GM12878 (cell line): ENCODE measurements at regions not wholly inside any gene's neighbourhood (a gene's known extent, or its start where the extent isn't known, plus 50 kb on each side); places are given as distances from the start of the nearest gene placed in this dataset.

ENCODE experiments used
- ATF3 ChIP-seq: IDR thresholded peaks from 2 replicates; pipeline ENCODE4 v1.6.1; 2011; ENCODE audit warnings: low read depth, mild to moderate bottlenecking, low read length, moderate library complexity, borderline replicate concordance; ENCODE audit errors: extremely low read depth
- CEBPB ChIP-seq, 2 experiments: fragments of 150-350 bp in 1 of 2; IDR thresholded peaks; 2 replicates each; pipeline ENCODE4 v1.6.1; 2012 to 2014; ENCODE audit warnings: low read depth in 2 of 2, low read length in 2 of 2, borderline replicate concordance in 1 of 2, inconsistent platforms in 1 of 2
- CHD4 ChIP-seq: fragments of 200-600 bp; sonication (generic); IDR thresholded peaks from 2 replicates; pipeline ENCODE4 v1.6.1; 2016; ENCODE audit warnings: mild to moderate bottlenecking
- CTCF ChIP-seq, 3 experiments: IDR thresholded peaks in 2 of 3; conservative IDR thresholded peaks in 1 of 3; 2 replicates each; pipeline ENCODE4 v1.5.1; 2011; ENCODE audit warnings: low read depth in 3 of 3, low read length in 3 of 3, mild to moderate bottlenecking in 3 of 3, control low read depth in 2 of 3, moderate library complexity in 2 of 3, inconsistent platforms in 1 of 3, mixed read lengths in 1 of 3; ENCODE audit not compliant: control insufficient read depth in 2 of 3, insufficient read depth in 1 of 3; ENCODE audit errors: extremely low read depth in 1 of 3
- EP300 ChIP-seq, 2 experiments: fragments of 150-350 bp in 1 of 2; IDR thresholded peaks; 2 replicates each; pipeline ENCODE4 v1.6.1; 2011 to 2012; ENCODE audit warnings: low read depth in 2 of 2, low read length in 2 of 2, borderline replicate concordance in 1 of 2, improper control_type of control experiment in 1 of 2, inconsistent platforms in 1 of 2; ENCODE audit not compliant: control insufficient read depth in 1 of 2
- FOXM1 ChIP-seq: IDR thresholded peaks from 2 replicates; pipeline ENCODE4 v1.6.1; 2012; ENCODE audit warnings: low read depth, mild to moderate bottlenecking, inconsistent platforms, low read length, moderate library complexity
- PBX3 ChIP-seq: IDR thresholded peaks from 2 replicates; pipeline ENCODE4 v1.6.1; 2011; ENCODE audit warnings: mild to moderate bottlenecking, low read depth, low read length, moderate library complexity; ENCODE audit not compliant: insufficient replicate concordance
- RAD21 ChIP-seq: IDR thresholded peaks from 2 replicates; pipeline ENCODE4 v1.6.1; 2011; ENCODE audit warnings: mild to moderate bottlenecking, low read depth, low read length, moderate library complexity; ENCODE audit not compliant: insufficient read depth
- REST ChIP-seq: IDR thresholded peaks from 2 replicates; pipeline ENCODE4 v1.6.1; 2012; ENCODE audit warnings: mild to moderate bottlenecking, low read depth, low read length

- no peak for TF ChIP-seq REST
- TF ChIP-seq FOXM1, result no peak
- TF ChIP-seq PBX3, result no peak
- no peak for TF ChIP-seq CTCF (IDR thresholded peaks at IDR 0.05 in 2 of 3, conservative IDR thresholded peaks at IDR 0.05 in 1 of 3; ENCODE audit: control insufficient read depth in 2 of 3, extremely low read depth in 1 of 3, insufficient read depth in 1 of 3, low read depth in 3 of 3, low read length in 3 of 3)
- TF ChIP-seq CHD4, result no peak
- no peak for TF ChIP-seq ATF3
- TF ChIP-seq RAD21, result no peak
- no peak for TF ChIP-seq EP300 (IDR thresholded peaks at IDR 0.05; ENCODE audit: borderline replicate concordance in 1 of 2, control insufficient read depth in 1 of 2, low read depth in 2 of 2, low read length in 2 of 2)
- no peak for TF ChIP-seq CEBPB (IDR thresholded peaks at IDR 0.05; ENCODE audit: borderline replicate concordance in 1 of 2, low read depth in 2 of 2, low read length in 2 of 2)
Observed at GRCh38 chr5:18003784-18004183, 369.5 kb downstream of the TAF11L14 start.
